HCT116 (cell line): ENCODE measurements at regions not wholly inside any gene's neighbourhood (a gene's known extent, or its start where the extent isn't known, plus 50 kb on each side); places are given as distances from the start of the nearest gene placed in this dataset.

Experiments used
- ATAC-seq: fragments of 200-7000 bp; cut with Tn5 transposase; 2 replicates; pipeline ENCODE4 v1.9.1; 2020; ENCODE audit warnings: mild to moderate bottlenecking, moderate library complexity
- BruUV-seq: library from RNA; stranded (reverse); fragments of 400-500 nt; replicated peaks from 2 replicates; lab custom pipeline; 2021; lab: Mats Ljungman, UMichigan
- CTCF ChIA-PET: fragments of 300-600 bp; sonication (Branson Sonifier 250); formaldehyde crosslinking; loops from one replicate; lab custom pipeline; 2021; ENCODE audit warnings: antibody characterized with exemption; lab: Charles Lee
- POLR2A ChIA-PET: fragments of 300-600, 350-600 bp; sonication (Branson Sonifier 250); formaldehyde crosslinking; loops from one replicate; lab custom pipeline; 2021; ENCODE audit warnings: antibody characterized with exemption; lab: Charles Lee
- RAD21 ChIA-PET, 2 experiments: fragments of 300-600 bp; sonication (Branson Sonifier 250); formaldehyde crosslinking; loops; one replicate each; lab custom pipeline; 2023; ENCODE audit warnings: low total read pairs in 2 of 2; ENCODE audit not compliant: uncharacterized antibody in 2 of 2, unreplicated experiment in 2 of 2, low non-redundant PET in 1 of 2; lab: Charles Lee
- DNase-seq: peaks from one replicate; pipeline ENCODE4 v3.0.0-alpha.2; 2010; ENCODE audit warnings: low read depth, low spot score
- H2AFZ ChIP-seq: fragments of 200-600 bp; shearing (Covaris generic), sonication (generic); 2 replicates; pipeline ENCODE4 v1.6.1; 2017; ENCODE audit warnings: low read depth, mixed run types, mixed read lengths, antibody characterized with exemption, low read length; ENCODE audit not compliant: poor library complexity, severe bottlenecking
- H3K27ac ChIP-seq: 2 replicates; pipeline ENCODE4 v1.5.1; 2012; ENCODE audit warnings: low read depth, low read length
- H3K27me3 ChIP-seq: fragments of 200-600 bp; sonication (generic); 2 replicates; pipeline ENCODE4 v1.6.1; 2016; ENCODE audit warnings: mixed run types, low read length, mixed read lengths; ENCODE audit not compliant: insufficient read depth
- H3K36me3 ChIP-seq, 2 experiments: fragments of 200-500 bp in 1 of 2; fragments of 200-600 bp in 1 of 2; sonication (Bioruptor generic) in 1 of 2; sonication (generic) in 1 of 2; 2 replicates each; pipeline versions ENCODE4 v1.5.1 to v1.6.1; 2014 to 2016; ENCODE audit warnings: low read length in 2 of 2, inconsistent platforms in 1 of 2, mixed read lengths in 1 of 2, mixed run types in 1 of 2; ENCODE audit not compliant: insufficient read depth in 2 of 2, control insufficient read depth in 1 of 2
- H3K4me1 ChIP-seq, 2 experiments: fragments of 200-600 bp in 1 of 2; sonication (generic) in 1 of 2; 2 replicates each; pipeline versions ENCODE4 v1.5.1 to v1.6.1; 2012 to 2017; ENCODE audit warnings: low read length in 2 of 2, inconsistent platforms in 1 of 2, mild to moderate bottlenecking in 1 of 2, mixed read lengths in 1 of 2, mixed run types in 1 of 2, moderate library complexity in 1 of 2; ENCODE audit not compliant: insufficient read depth in 2 of 2, control insufficient read depth in 1 of 2
- H3K4me2 ChIP-seq: fragments of 200-600 bp; sonication (generic); 2 replicates; pipeline ENCODE4 v1.6.1; 2017; ENCODE audit warnings: mixed run types, low read length, mixed read lengths
- H3K4me3 ChIP-seq, 2 experiments: fragments of 200-600 bp in 1 of 2; sonication (generic) in 1 of 2; replicated peaks in 1 of 2; 2 replicates each; pipeline ENCODE4 v1.5.1; 2011 to 2016; ENCODE audit warnings: low read length in 2 of 2, control low read depth in 1 of 2, low read depth in 1 of 2, mild to moderate bottlenecking in 1 of 2, mixed read lengths in 1 of 2, mixed run types in 1 of 2
- H3K79me2 ChIP-seq: fragments of 200-600 bp; sonication (generic); 2 replicates; pipeline ENCODE4 v1.6.1; 2017; ENCODE audit warnings: mild to moderate bottlenecking, mixed run types, low read length, moderate library complexity, mixed read lengths; ENCODE audit not compliant: insufficient read depth
- H3K9ac ChIP-seq: fragments of 200-600 bp; sonication (generic); 2 replicates; pipeline ENCODE4 v1.6.1; 2016; ENCODE audit warnings: low read length, mixed read lengths
- H3K9me2 ChIP-seq: fragments of 200-600 bp; sonication (generic), shearing (Covaris generic); 2 replicates; pipeline ENCODE4 v1.6.1; 2017; ENCODE audit warnings: mixed run types, mild to moderate bottlenecking, moderate library complexity; ENCODE audit not compliant: insufficient read depth
- H3K9me3 ChIP-seq, 2 experiments: fragments of 200-500 bp in 1 of 2; fragments of 200-600 bp in 1 of 2; sonication (Bioruptor generic) in 1 of 2; sonication (generic) in 1 of 2; 2 replicates each; pipeline ENCODE4 v1.6.1; 2014 to 2017; ENCODE audit warnings: low read length in 2 of 2, mixed read lengths in 2 of 2, inconsistent platforms in 1 of 2, low read depth in 1 of 2, mild to moderate bottlenecking in 1 of 2, mixed run types in 1 of 2, moderate library complexity in 1 of 2; ENCODE audit not compliant: control insufficient read depth in 1 of 2, insufficient read depth in 1 of 2
- H4K20me1 ChIP-seq: fragments of 200-600 bp; sonication (generic), shearing (Covaris generic); 2 replicates; pipeline ENCODE4 v1.6.1; 2017; ENCODE audit warnings: mixed run types, mild to moderate bottlenecking, moderate library complexity; ENCODE audit not compliant: insufficient read depth
- CBX3 ChIP-seq: IDR thresholded peaks from 2 replicates; pipeline ENCODE4 v1.6.1; 2012; ENCODE audit warnings: low read depth
- CEBPB ChIP-seq: IDR thresholded peaks from 2 replicates; pipeline ENCODE4 v1.6.1; 2012; ENCODE audit warnings: low read depth
- EGR1 ChIP-seq: IDR thresholded peaks from 2 replicates; pipeline ENCODE4 v1.6.1; 2012; ENCODE audit warnings: low read depth
- ELF1 ChIP-seq: IDR thresholded peaks from 2 replicates; pipeline ENCODE4 v1.6.1; 2012; ENCODE audit warnings: low read depth, borderline replicate concordance
- EZH2phosphoT487 ChIP-seq: fragments of 200-600 bp; IDR thresholded peaks from 2 replicates; pipeline ENCODE4 v1.6.1; 2018; ENCODE audit warnings: antibody characterized with exemption, borderline replicate concordance
- JUND ChIP-seq: IDR thresholded peaks from 2 replicates; pipeline ENCODE4 v1.6.1; 2012
- POLR2A ChIP-seq: IDR thresholded peaks from 2 replicates; pipeline ENCODE4 v1.7.0; 2011; ENCODE audit warnings: borderline replicate concordance; ENCODE audit not compliant: insufficient read depth, insufficient read length; ENCODE audit errors: extremely low read depth
- POLR2AphosphoS5 ChIP-seq: IDR thresholded peaks from 2 replicates; pipeline ENCODE4 v1.6.1; 2011; ENCODE audit warnings: mild to moderate bottlenecking, low read depth, low read length, moderate library complexity
- RAD21 ChIP-seq: IDR thresholded peaks from 2 replicates; pipeline ENCODE4 v1.6.1; 2012; ENCODE audit warnings: low read depth, mild to moderate bottlenecking
- SIN3A ChIP-seq: IDR thresholded peaks from 2 replicates; pipeline ENCODE4 v1.6.1; 2012; ENCODE audit warnings: low read depth
- SP1 ChIP-seq: IDR thresholded peaks from 2 replicates; pipeline ENCODE4 v1.6.1; 2012; ENCODE audit warnings: low read depth
- SRF ChIP-seq: IDR thresholded peaks from 2 replicates; pipeline ENCODE4 v1.6.1; 2012; ENCODE audit warnings: low read depth
- TCF7L2 ChIP-seq: IDR thresholded peaks from 2 replicates; pipeline ENCODE4 v1.7.0; 2011; ENCODE audit warnings: borderline replicate concordance, inconsistent platforms; ENCODE audit not compliant: insufficient read depth, insufficient read length; ENCODE audit errors: extremely low read depth
- ZFX ChIP-seq: fragments of 450-650 bp; IDR thresholded peaks from 2 replicates; pipeline ENCODE4 v1.6.1; 2017
- ZNF274 ChIP-seq: fragments of 200-500 bp; sonication (Bioruptor generic); IDR thresholded peaks from 2 replicates; pipeline ENCODE4 v1.6.1; 2014; ENCODE audit warnings: mild to moderate bottlenecking, low read depth, low read length, inconsistent platforms
- intact Hi-C: fragments of 100-400 bp; cut with micrococcal nuclease; formaldehyde crosslinking; loops from 2 replicates; pipeline ENCODE4 v1.10.0; 2022
- TF ChIP-seq, protein P1 (sequence below): IDR thresholded peaks from 2 replicates; pipeline ENCODE4 v1.6.1; 2011; ENCODE audit warnings: mild to moderate bottlenecking, low read length, moderate library complexity; ENCODE audit not compliant: insufficient replicate concordance; ENCODE audit errors: extremely low read depth
- TF ChIP-seq, protein P2 (sequence below): IDR thresholded peaks from 2 replicates; pipeline ENCODE4 v1.6.1; 2012; ENCODE audit warnings: low read depth
- TF ChIP-seq, protein P3 (sequence below), 3 experiments: fragments of 200-600 bp in 1 of 3; sonication (generic) in 1 of 3; IDR thresholded peaks in 2 of 3; conservative IDR thresholded peaks in 1 of 3; 2 replicates each; pipeline ENCODE4 v1.5.1; 2012 to 2017; ENCODE audit warnings: low read depth in 2 of 3, low read length in 2 of 3, antibody characterized with exemption in 1 of 3, borderline replicate concordance in 1 of 3, control low read depth in 1 of 3, mild to moderate bottlenecking in 1 of 3, mixed read lengths in 1 of 3, mixed run types in 1 of 3, moderate library complexity in 1 of 3; ENCODE audit not compliant: insufficient read depth in 1 of 3

DNA sequence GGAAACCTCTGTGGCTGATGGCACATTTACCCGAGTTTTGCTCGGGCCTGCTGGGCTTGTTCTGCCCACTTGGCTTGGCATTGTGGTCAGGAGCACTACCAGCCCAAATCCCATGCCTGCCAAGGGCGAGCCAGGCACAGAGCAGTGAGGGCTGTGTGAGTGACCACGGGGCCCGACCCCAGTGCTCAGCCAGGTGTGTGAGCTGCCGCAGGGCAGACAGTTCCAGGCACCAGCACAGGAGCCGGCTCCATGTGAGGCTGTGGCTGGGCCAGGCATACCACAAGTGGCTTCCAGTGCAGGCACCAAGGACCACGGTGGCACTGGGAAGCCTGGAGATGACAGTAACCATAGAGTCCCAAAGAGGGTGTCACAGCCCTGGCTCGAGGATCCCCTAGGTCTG, 1225.5 kb upstream of the GJE1 start:
- CTCF ChIA-PET, result no interaction called here
- Histone ChIP-seq H3K27me3 (no peaks in the 10 kb centered on the region), H3K9me2 (no peaks in the 10 kb centered on the region; the same call in 1 of the 2 replicates), H3K4me1 (no peaks in the 10 kb centered on the region; a peak in 1 of 4 replicates), H3K27ac (no peak overlapping the region), H3K36me3 (no peaks in the 10 kb centered on the region), H3K9me3 (no peaks in the 10 kb centered on the region), H4K20me1 (no peaks in the 10 kb centered on the region), H3K9ac (no peak overlapping the region), H3K4me2 (no peak overlapping the region), H3K79me2 (no peaks in the 10 kb centered on the region), H2AFZ (no peak overlapping the region), H3K4me3 (no peak overlapping the region)
- intact Hi-C loops, result no loop called here
- BruUV-seq, result no TSS peak
- no peak for DNase-seq
- POLR2A ChIA-PET, result no interaction called here
- TF ChIP-seq POLR2A (no peak), JUND (no peak), SRF (no peak), RAD21 (no peak), CBX3 (no peak), ZFX (no peak), POLR2AphosphoS5 (no peak), EZH2phosphoT487 (no peak), TCF7L2 (no peak), EGR1 (no peak), SP1 (no peak), SIN3A (no peak), ZNF274 (no peak), ELF1 (no peak), CEBPB (no peak)
- TF ChIP-seq, protein P1, sequence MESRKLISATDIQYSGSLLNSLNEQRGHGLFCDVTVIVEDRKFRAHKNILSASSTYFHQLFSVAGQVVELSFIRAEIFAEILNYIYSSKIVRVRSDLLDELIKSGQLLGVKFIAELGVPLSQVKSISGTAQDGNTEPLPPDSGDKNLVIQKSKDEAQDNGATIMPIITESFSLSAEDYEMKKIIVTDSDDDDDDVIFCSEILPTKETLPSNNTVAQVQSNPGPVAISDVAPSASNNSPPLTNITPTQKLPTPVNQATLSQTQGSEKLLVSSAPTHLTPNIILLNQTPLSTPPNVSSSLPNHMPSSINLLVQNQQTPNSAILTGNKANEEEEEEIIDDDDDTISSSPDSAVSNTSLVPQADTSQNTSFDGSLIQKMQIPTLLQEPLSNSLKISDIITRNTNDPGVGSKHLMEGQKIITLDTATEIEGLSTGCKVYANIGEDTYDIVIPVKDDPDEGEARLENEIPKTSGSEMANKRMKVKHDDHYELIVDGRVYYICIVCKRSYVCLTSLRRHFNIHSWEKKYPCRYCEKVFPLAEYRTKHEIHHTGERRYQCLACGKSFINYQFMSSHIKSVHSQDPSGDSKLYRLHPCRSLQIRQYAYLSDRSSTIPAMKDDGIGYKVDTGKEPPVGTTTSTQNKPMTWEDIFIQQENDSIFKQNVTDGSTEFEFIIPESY, result no peak
- TF ChIP-seq, protein P2, sequence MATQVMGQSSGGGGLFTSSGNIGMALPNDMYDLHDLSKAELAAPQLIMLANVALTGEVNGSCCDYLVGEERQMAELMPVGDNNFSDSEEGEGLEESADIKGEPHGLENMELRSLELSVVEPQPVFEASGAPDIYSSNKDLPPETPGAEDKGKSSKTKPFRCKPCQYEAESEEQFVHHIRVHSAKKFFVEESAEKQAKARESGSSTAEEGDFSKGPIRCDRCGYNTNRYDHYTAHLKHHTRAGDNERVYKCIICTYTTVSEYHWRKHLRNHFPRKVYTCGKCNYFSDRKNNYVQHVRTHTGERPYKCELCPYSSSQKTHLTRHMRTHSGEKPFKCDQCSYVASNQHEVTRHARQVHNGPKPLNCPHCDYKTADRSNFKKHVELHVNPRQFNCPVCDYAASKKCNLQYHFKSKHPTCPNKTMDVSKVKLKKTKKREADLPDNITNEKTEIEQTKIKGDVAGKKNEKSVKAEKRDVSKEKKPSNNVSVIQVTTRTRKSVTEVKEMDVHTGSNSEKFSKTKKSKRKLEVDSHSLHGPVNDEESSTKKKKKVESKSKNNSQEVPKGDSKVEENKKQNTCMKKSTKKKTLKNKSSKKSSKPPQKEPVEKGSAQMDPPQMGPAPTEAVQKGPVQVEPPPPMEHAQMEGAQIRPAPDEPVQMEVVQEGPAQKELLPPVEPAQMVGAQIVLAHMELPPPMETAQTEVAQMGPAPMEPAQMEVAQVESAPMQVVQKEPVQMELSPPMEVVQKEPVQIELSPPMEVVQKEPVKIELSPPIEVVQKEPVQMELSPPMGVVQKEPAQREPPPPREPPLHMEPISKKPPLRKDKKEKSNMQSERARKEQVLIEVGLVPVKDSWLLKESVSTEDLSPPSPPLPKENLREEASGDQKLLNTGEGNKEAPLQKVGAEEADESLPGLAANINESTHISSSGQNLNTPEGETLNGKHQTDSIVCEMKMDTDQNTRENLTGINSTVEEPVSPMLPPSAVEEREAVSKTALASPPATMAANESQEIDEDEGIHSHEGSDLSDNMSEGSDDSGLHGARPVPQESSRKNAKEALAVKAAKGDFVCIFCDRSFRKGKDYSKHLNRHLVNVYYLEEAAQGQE, result no peak
- TF ChIP-seq, protein P3, sequence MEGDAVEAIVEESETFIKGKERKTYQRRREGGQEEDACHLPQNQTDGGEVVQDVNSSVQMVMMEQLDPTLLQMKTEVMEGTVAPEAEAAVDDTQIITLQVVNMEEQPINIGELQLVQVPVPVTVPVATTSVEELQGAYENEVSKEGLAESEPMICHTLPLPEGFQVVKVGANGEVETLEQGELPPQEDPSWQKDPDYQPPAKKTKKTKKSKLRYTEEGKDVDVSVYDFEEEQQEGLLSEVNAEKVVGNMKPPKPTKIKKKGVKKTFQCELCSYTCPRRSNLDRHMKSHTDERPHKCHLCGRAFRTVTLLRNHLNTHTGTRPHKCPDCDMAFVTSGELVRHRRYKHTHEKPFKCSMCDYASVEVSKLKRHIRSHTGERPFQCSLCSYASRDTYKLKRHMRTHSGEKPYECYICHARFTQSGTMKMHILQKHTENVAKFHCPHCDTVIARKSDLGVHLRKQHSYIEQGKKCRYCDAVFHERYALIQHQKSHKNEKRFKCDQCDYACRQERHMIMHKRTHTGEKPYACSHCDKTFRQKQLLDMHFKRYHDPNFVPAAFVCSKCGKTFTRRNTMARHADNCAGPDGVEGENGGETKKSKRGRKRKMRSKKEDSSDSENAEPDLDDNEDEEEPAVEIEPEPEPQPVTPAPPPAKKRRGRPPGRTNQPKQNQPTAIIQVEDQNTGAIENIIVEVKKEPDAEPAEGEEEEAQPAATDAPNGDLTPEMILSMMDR (IDR thresholded peaks at IDR 0.05 in 2 of 3, conservative IDR thresholded peaks at IDR 0.05 in 1 of 3; ENCODE audit: borderline replicate concordance in 1 of 3, insufficient read depth in 1 of 3, low read depth in 2 of 3, low read length in 2 of 3), result no peak
- RAD21 ChIA-PET, result no interaction called here
- no peak for ATAC-seq
